Activated CD4-positive, alpha-beta memory T cell treated with anti-CD3 and anti-CD28 coated beads, Interleukin-2, amount 10 ng/mL, durations not matched to agents 7 days and 5 days (primary cell): ENCODE measurements at regions not wholly inside any gene's neighbourhood (a gene's known extent, or its start where the extent isn't known, plus 50 kb on each side); places are given as distances from the start of the nearest gene placed in this dataset.
A peak's percentile ranks its signal among the peaks of the same experiment; 100 is the strongest.
"Not testable (repeated sequence)": the region's sequence is repeated elsewhere in the genome, so short reads cannot be mapped to it uniquely, and the experiment has no call there.

Experiments
- CTCF ChIA-PET: fragments of 350-600 bp; sonication (Branson Sonifier 250); formaldehyde crosslinking; loops from one replicate; lab custom pipeline; 2021; ENCODE audit warnings: antibody characterized with exemption, inconsistent platforms; lab: Charles Lee
- POLR2A ChIA-PET: fragments of 350-600 bp; sonication (Branson Sonifier 250); formaldehyde crosslinking; loops from one replicate; lab custom pipeline; 2021; ENCODE audit warnings: antibody characterized with exemption; lab: Charles Lee
- DNase-seq: peaks from one replicate; pipeline ENCODE4 v3.0.0-alpha.2; 2020
- H3K27ac Mint-ChIP-seq: one replicate; pipeline ENCODE4 v1.8.0; 2021; ENCODE audit warnings: mild to moderate bottlenecking, mixed read lengths
- H3K27me3 Mint-ChIP-seq: one replicate; pipeline ENCODE4 v1.8.0; 2021; ENCODE audit warnings: mixed read lengths
- H3K36me3 Mint-ChIP-seq: one replicate; pipeline ENCODE4 v1.8.0; 2021; ENCODE audit warnings: low read depth, mixed read lengths
- H3K4me1 Mint-ChIP-seq: one replicate; pipeline ENCODE4 v1.8.0; 2021; ENCODE audit warnings: mixed read lengths
- H3K4me3 Mint-ChIP-seq: one replicate; pipeline ENCODE4 v1.8.0; 2021; ENCODE audit warnings: mild to moderate bottlenecking, mixed read lengths
- H3K9me3 Mint-ChIP-seq: one replicate; pipeline ENCODE4 v1.8.0; 2021; ENCODE audit warnings: mixed read lengths

DNA sequence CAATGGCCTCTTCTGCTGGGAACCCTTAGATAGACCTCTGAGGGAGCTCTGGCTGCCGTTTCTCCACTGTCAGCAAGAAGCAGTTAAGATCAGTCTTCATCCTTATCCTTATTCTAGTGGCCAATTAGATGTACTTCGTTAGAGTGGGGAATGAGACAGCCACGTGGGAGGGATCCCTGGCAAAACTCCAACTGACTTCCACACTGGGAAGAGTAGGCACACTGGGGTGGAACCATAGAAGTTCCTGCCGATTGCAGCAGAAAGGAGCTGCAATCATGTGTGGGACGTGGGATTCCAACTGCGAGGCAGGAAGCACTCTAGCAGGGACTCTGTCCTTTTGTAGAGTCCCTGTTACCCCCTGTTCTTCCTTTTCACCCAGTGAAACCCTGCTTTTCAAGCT is 226.3 kb upstream of the RGS17 start:
- ChIA-PET CTCF (no interaction called here), POLR2A (no interaction called here)
- no peaks in the 10 kb centered on the region for H3K4me1 Mint-ChIP-seq
- no peaks in the 10 kb centered on the region for H3K36me3 Mint-ChIP-seq
- no peak for DNase-seq
- no peak overlapping the region for H3K4me3 Mint-ChIP-seq
- no peak overlapping the region for H3K27ac Mint-ChIP-seq
- no peaks in the 10 kb centered on the region for H3K27me3 Mint-ChIP-seq
- peaks cover 2% of the 10 kb centered on the region for H3K9me3 Mint-ChIP-seq

DNA sequence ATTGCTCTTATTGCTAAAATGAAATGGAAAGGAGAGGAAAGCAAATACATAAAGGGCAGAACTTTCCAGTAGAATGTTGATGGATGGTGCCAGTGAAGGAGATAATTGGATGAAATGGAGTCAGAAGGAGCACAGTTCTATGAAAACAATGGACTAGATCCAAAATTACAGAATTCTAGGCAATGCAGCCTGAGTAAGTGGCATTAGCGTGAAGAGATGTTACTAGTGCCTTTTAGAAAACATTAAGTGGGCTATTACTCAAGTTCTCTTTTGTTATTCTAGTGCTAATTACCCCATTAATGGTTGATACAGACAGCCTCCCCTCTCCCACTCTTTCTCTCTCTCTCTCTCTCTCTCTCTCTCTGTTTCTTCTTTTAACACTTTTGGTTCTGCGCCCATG is 209.5 kb upstream of the RGS17 start:
- no peak overlapping the region for H3K27ac Mint-ChIP-seq

DNA sequence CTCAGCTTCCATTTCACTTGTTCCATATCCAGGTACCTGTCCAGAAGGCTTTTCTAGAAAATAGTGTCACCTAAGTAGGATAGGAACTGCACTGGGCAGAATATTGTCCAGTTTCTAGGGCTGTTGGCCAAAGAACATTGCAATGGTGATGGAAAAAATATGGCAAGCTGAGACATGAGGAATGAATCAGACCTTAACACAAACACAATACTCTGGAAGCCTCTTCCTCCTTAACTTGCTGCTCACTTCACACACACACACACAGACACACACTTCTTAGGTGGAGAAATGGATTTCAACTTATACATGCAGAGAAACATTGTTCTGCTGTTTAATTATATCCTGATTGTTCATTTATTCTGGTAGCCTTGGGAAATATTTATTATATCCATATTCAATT is 203.0 kb upstream of the RGS17 start:
- DNase-seq: no peak
- Mint-ChIP-seq H3K9me3 (no peaks in the 10 kb centered on the region), H3K36me3 (no peaks in the 10 kb centered on the region), H3K4me1 (no peaks in the 10 kb centered on the region), H3K4me3 (no peak overlapping the region), H3K27ac (no peak overlapping the region), H3K27me3 (no peaks in the 10 kb centered on the region)
- CTCF ChIA-PET: no interaction called here
- POLR2A ChIA-PET: no interaction called here

More for the DNA sequence above, 209.5 kb upstream of the RGS17 start:
- H3K4me1 Mint-ChIP-seq: no peaks in the 10 kb centered on the region
- H3K36me3 Mint-ChIP-seq: no peaks in the 10 kb centered on the region
- H3K27me3 Mint-ChIP-seq: no peaks in the 10 kb centered on the region
- no peak for DNase-seq
- CTCF ChIA-PET: no interaction called here
- POLR2A ChIA-PET: no interaction called here
- H3K4me3 Mint-ChIP-seq: no peak overlapping the region
- H3K9me3 Mint-ChIP-seq: peaks cover 2% of the 10 kb centered on the region

DNA sequence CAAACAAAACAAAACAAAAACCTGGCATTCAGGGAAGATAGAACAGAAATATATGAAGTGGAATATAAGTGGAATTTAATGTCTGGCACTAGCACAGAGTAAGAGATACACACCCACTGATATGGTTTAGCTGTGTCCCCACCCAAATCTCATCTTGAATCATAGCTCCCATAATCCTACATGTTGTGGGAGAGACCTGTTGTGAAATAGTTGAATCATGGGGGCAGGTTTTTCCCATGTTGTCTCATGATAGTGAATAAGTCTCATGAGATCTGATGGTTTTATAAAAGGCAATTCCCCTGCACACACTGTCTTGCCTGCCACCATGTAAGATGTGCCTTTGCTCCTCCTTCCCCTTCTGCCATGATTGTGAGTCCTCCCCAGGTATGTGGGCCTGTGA is 200.1 kb upstream of the RGS17 start:
- DNase-seq, POLR2A ChIA-PET, H3K4me1 Mint-ChIP-seq, H3K9me3 Mint-ChIP-seq, H3K36me3 Mint-ChIP-seq, H3K27ac Mint-ChIP-seq, CTCF ChIA-PET, H3K27me3 Mint-ChIP-seq, H3K4me3 Mint-ChIP-seq: not testable (repeated sequence)

DNA sequence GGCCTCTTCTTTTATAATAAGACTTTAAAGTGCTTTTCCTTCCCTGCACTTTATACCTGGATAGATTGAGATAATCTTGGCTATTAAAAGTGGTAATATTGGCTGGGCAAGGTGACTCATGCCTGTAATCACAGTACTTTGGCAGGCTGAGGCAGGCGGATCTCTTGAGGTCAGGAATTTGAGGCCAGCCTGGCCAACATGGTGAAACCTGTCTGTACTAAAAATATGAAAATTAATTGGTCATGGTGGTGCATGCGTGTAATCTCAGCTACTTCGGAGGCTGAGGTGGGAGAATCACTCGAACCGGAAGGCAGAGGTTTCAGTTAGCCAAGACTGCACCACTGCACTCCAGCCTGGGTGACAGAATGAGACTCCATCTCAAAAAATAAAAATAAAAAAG is 197.1 kb upstream of the RGS17 start:
- H3K27ac Mint-ChIP-seq: no peak overlapping the region
- no peaks in the 10 kb centered on the region for H3K4me1 Mint-ChIP-seq
- ChIA-PET CTCF (no interaction called here), POLR2A (no interaction called here)
- H3K27me3 Mint-ChIP-seq: no peaks in the 10 kb centered on the region
- H3K36me3 Mint-ChIP-seq: no peaks in the 10 kb centered on the region
- H3K4me3 Mint-ChIP-seq: no peak overlapping the region
- no peak for DNase-seq
- no peaks in the 10 kb centered on the region for H3K9me3 Mint-ChIP-seq

DNA sequence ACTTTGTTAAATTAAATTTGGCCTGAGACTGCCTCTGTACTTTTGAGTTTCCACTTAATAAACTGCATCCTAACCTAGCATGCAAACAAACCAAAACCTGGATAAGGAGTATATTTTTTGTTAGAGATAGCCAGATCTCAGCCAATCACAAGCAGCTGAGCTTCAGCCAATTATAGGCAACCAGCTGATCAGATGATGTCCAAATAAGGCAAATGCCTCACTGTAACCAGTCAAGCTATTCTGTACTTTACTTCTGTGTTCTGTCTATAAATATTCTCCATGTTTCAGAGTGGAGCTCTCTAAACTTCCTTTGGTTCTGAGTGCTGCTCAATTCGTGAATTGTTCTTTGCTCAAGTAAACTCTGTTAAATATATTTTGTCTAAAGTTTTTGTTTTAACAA is 194.6 kb upstream of the RGS17 start:
- Mint-ChIP-seq H3K27me3 (no peaks in the 10 kb centered on the region), H3K36me3 (no peaks in the 10 kb centered on the region), H3K27ac (no peak overlapping the region), H3K9me3 (no peaks in the 10 kb centered on the region), H3K4me1 (no peaks in the 10 kb centered on the region), H3K4me3 (no peak overlapping the region)
- ChIA-PET CTCF (no interaction called here), POLR2A (no interaction called here)
- no peak for DNase-seq

DNA sequence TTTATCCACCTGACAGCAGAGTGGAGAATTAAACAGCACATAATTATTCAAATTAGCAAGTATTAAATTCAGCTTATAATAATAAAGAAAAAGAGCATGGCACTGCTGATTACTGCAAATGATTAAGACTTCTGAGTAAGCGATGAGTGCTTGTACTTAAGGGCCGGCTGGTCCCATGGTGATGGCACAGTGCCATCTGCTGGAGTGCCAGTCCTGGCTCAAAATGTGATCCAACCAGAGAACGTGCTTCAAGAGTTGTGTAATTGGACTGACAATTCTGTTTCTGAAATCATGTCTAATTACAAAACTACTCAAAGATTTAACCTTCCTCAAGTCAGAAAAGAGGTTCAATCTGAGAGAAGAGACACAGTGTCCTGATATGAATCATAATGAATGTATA is 181.6 kb upstream of the RGS17 start:
- no peaks in the 10 kb centered on the region for H3K9me3 Mint-ChIP-seq
- H3K4me1 Mint-ChIP-seq: no peaks in the 10 kb centered on the region
- no peaks in the 10 kb centered on the region for H3K27me3 Mint-ChIP-seq
- H3K4me3 Mint-ChIP-seq: no peak overlapping the region
- ChIA-PET POLR2A (no interaction called here), CTCF (interaction anchor here (0.7 to 1.0 kb wide), 3 partner anchors 9 to 81 kb away, joined by 3 to 4 read pairs (median 3); no protein-coding TSS in a partner anchor)
- H3K36me3 Mint-ChIP-seq: no peaks in the 10 kb centered on the region
- DNase-seq: peak; percentile 39
- no peak overlapping the region for H3K27ac Mint-ChIP-seq

DNA sequence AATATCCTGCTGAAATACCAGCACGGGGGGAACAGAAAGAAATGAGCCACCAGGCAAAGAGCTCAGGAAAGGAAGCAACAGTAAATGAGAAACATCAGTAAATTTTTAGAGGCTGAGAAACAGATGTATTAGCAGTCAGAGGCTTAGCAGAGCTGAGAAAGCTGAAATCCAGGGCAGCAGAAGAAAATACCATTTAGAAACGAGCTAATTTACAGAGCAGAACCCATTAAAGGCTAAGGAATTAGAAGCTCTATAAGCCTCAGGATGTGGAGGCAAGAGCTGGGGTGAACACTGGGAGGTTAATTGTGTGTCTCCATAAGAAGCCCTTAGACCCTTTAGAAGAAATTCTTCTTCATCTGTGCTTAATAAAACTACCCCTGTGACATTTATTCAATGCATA is 178.6 kb upstream of the RGS17 start:
- Mint-ChIP-seq H3K36me3 (no peaks in the 10 kb centered on the region), H3K9me3 (no peaks in the 10 kb centered on the region), H3K4me3 (no peak overlapping the region), H3K4me1 (no peaks in the 10 kb centered on the region), H3K27me3 (no peaks in the 10 kb centered on the region), H3K27ac (no peak overlapping the region)
- no peak for DNase-seq
- CTCF ChIA-PET: no interaction called here
- POLR2A ChIA-PET: no interaction called here

DNA sequence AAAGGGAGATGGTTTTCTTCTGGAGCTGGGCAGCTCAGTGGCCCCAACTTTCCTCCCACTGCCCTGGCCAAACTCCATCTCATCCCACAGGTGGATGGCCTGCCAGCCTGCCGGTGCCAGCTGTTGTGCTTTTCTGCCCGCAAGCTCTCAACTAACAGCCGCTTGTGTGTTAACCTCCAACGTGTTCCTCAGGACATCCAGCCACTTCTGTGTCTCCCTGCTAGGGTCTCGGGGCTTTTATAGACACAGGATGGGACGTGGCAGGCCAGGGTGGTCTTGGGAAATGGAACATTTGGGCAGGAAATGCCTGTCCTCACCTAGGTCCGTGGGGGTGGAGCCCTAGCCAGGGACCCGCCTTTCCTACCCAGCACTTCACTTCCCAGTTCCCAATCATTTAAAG is 171.1 kb upstream of the RGS17 start:
- Mint-ChIP-seq H3K4me3 (no peak overlapping the region), H3K27ac (no peak overlapping the region)
- POLR2A ChIA-PET: no interaction called here

DNA sequence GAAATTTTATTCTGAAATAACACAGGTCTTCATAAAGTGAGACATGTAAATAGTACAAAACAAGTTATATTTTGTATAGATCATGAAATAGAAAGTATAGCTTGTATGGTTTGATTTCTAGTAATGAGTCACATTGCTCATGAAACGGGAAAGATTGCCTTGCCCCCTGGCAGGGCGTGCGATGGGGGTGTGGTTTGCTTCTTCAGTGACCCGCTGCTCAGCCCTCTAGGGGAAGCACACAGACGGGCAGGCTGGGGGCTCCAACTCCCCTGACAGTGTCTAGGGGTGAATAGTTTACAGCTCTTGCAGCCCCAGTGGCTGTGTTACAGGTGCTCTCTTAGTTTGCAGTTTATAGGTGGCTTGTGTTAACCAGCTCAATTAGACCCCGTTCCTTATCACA is 170.5 kb upstream of the RGS17 start:
- H3K27ac Mint-ChIP-seq: no peak overlapping the region
- CTCF ChIA-PET: no interaction called here
- H3K9me3 Mint-ChIP-seq: no peaks in the 10 kb centered on the region
- no peaks in the 10 kb centered on the region for H3K27me3 Mint-ChIP-seq
- no peaks in the 10 kb centered on the region for H3K4me1 Mint-ChIP-seq
- no peaks in the 10 kb centered on the region for H3K36me3 Mint-ChIP-seq
- POLR2A ChIA-PET: no interaction called here
- DNase-seq: no peak
- no peak overlapping the region for H3K4me3 Mint-ChIP-seq

More for the DNA sequence above, 171.1 kb upstream of the RGS17 start:
- no peaks in the 10 kb centered on the region for H3K36me3 Mint-ChIP-seq
- H3K27me3 Mint-ChIP-seq: no peaks in the 10 kb centered on the region
- CTCF ChIA-PET: interaction anchor here (0.8 kb wide), 1 partner anchor 10 kb away, joined by 3 read pairs; no protein-coding TSS in a partner anchor
- H3K9me3 Mint-ChIP-seq: no peaks in the 10 kb centered on the region
- no peak for DNase-seq
- H3K4me1 Mint-ChIP-seq: no peaks in the 10 kb centered on the region

DNA sequence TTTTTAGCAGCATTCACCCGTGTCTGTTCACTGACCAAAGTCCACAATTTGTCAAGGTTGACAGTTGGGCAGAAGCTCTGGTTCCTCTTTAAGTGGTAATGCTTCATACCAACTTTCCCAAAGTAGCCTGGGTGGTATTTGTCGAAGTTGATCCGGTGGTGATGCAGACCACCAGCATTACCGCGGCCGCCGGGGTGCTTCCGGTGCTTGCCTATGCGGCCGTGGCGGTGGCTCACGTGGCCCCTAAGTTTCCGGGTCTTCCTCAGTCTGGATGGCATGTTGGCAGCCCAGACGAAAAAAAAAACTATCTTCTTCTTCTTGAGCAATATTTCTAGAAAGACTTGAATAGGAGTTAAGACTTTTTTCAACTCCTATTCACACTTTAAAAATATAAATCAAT is 151.4 kb upstream of the RGS17 start:
- DNase-seq, H3K27ac Mint-ChIP-seq, H3K27me3 Mint-ChIP-seq, H3K4me1 Mint-ChIP-seq, H3K36me3 Mint-ChIP-seq, POLR2A ChIA-PET, H3K9me3 Mint-ChIP-seq, H3K4me3 Mint-ChIP-seq, CTCF ChIA-PET: not testable (repeated sequence)

DNA sequence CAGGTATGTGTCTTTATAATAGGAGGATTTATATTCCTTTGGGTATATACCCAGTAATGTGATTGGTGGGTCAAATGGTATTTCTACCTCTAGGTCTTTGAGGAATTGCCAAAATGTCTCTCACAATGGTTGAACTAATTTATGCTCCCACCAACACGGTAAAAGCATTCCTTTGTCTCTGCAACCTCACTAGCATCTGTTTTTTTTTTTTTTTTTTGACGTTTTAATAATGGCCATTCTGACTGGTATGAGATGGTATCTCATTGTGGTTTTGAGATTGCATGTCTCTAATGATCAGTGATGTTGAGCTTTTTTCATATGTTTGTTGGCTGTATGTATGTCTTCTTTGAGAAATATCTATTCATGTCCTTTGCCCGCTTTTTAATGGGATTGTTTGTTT is 144.9 kb upstream of the RGS17 start:
- DNase-seq: no peak
- Mint-ChIP-seq H3K4me1 (no peaks in the 10 kb centered on the region), H3K9me3 (peaks cover 2% of the 10 kb centered on the region), H3K4me3 (no peak overlapping the region), H3K27me3 (no peaks in the 10 kb centered on the region), H3K27ac (no peak overlapping the region), H3K36me3 (no peaks in the 10 kb centered on the region)
- CTCF ChIA-PET: no interaction called here
- POLR2A ChIA-PET: no interaction called here

DNA sequence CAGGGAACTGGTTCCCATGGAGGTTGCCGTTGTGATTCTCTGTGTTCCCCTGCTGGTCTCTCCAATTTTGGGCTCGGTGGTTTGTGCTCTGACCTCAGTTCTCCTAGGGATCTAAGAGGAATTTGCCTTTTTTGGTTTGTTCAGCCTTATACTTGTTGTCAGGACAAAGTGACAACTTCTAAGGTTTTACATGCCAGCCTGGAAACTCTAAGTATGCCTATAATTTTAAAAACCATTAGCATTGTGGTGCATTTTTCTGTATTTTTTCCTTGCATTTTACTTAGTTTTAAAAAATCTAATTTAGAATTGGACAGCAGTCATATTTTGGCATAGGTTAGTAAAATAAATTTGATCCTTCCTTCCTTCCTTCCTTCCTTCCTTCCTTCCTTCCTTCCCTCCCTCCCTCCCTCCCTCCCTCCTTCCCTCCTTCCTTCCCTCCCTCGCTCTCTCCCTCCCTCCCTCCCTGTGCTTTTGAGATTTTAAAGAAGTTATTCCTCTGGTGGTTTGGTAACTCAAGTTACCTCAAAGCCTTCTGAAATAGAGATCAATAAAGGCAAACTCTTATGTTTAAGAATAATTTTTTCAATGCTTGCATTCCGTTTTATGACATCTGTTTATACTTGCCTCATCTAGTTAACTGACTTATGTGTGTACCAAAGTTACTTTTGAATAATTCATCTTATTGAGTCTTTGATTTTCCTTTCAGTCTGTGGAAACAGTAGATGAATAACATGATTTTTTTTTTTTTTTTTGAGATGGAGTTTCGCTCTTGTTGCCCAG is 141.3 kb upstream of the RGS17 start:
- no peaks in the 10 kb centered on the region for H3K4me1 Mint-ChIP-seq
- no peaks in the 10 kb centered on the region for H3K27me3 Mint-ChIP-seq
- DNase-seq: no peak
- no peaks in the 10 kb centered on the region for H3K36me3 Mint-ChIP-seq
- H3K9me3 Mint-ChIP-seq: no peaks in the 10 kb centered on the region
- CTCF ChIA-PET: no interaction called here
- no peak overlapping the region for H3K4me3 Mint-ChIP-seq
- POLR2A ChIA-PET: no interaction called here
- no peak overlapping the region for H3K27ac Mint-ChIP-seq

DNA sequence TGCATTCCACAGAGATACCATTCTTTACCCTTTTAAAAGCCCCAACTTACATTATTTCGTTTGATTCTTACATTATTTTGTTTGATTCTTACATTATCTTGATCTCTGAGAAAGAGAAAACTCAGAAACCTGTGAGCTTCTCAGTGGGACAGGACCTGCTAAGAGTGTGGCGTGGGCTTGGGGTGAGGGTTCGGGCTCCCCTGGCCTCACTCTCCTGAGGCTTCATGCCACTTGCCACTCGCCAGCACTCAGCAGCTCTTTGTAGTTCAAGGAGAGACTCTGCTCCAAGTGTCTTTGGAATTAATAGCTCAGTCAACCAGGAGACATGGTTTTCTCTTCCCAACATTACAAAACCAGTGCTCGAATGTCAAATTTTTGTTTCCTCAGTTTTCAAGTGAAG is 132.4 kb upstream of the RGS17 start:
- H3K36me3 Mint-ChIP-seq: no peaks in the 10 kb centered on the region
- H3K9me3 Mint-ChIP-seq: no peaks in the 10 kb centered on the region
- no peak for DNase-seq
- ChIA-PET POLR2A (no interaction called here), CTCF (no interaction called here)
- no peaks in the 10 kb centered on the region for H3K4me1 Mint-ChIP-seq
- H3K27ac Mint-ChIP-seq: no peak overlapping the region
- H3K27me3 Mint-ChIP-seq: no peaks in the 10 kb centered on the region
- no peak overlapping the region for H3K4me3 Mint-ChIP-seq
